GM18505 (cell line): ENCODE measurements at regions not wholly inside any gene's neighbourhood (a gene's known extent, or its start where the extent isn't known, plus 50 kb on each side); places are given as distances from the start of the nearest gene placed in this dataset.
"Not testable (repeated sequence)": the region's sequence is repeated elsewhere in the genome, so short reads cannot be mapped to it uniquely, and the experiment has no call there.

Experiments
- ATAC-seq: cut with Tn5 transposase; IDR thresholded peaks from one replicate; pipeline ENCODE4 v1.9.1; 2021; ENCODE audit not compliant: unreplicated experiment
- POLR2A ChIP-seq: IDR thresholded peaks from 4 replicates; pipeline ENCODE4 v1.6.1; 2011; ENCODE audit warnings: borderline replicate concordance; ENCODE audit not compliant: insufficient read depth, insufficient read length; ENCODE audit errors: extremely low read depth

GRCh38 chr1:219560856-219561255 is 52.0 kb downstream of the ZC3H11B start:
- no peak for ATAC-seq
- no peak for TF ChIP-seq POLR2A

GRCh38 chr1:219559899-219560298 is 53.0 kb downstream of the ZC3H11B start:
- no peak for ATAC-seq
- TF ChIP-seq POLR2A, result no peak

- TF ChIP-seq POLR2A, result no peak
- no peak for ATAC-seq
These were observed 57.1 kb downstream of the ZC3H11B start for GRCh38 chr1:219555806-219556205.

GRCh38 chr1:219555031-219555692 is 57.7 kb downstream of the ZC3H11B start:
- no peak for ATAC-seq
- TF ChIP-seq POLR2A, result no peak

- no peak for ATAC-seq
- no peak for TF ChIP-seq POLR2A
These were observed 58.9 kb downstream of the ZC3H11B start for GRCh38 chr1:219553934-219554502.

GRCh38 chr1:219550201-219550600 is 62.7 kb downstream of the ZC3H11B start:
- no peak for ATAC-seq
- no peak for TF ChIP-seq POLR2A

- no peak for TF ChIP-seq POLR2A
- no peak for ATAC-seq
These were observed 63.7 kb downstream of the ZC3H11B start for GRCh38 chr1:219549215-219549614.

GRCh38 chr1:219548386-219548785 is 64.5 kb downstream of the ZC3H11B start:
- TF ChIP-seq POLR2A, result no peak
- ATAC-seq, result no peak

- not testable (repeated sequence) for ATAC-seq
These were observed 67.1 kb downstream of the ZC3H11B start for GRCh38 chr1:219545756-219546155.

GRCh38 chr1:219544163-219544846 is 68.6 kb downstream of the ZC3H11B start:
- no peak for TF ChIP-seq POLR2A
- ATAC-seq, result no peak

- TF ChIP-seq POLR2A, result no peak
- ATAC-seq, result no peak
These were observed 69.9 kb downstream of the ZC3H11B start for GRCh38 chr1:219542828-219543518.

GRCh38 chr1:219541946-219542345 is 71.0 kb downstream of the ZC3H11B start:
- no peak for ATAC-seq
- no peak for TF ChIP-seq POLR2A

- ATAC-seq, result no peak
- TF ChIP-seq POLR2A, result no peak
These were observed 73.2 kb downstream of the ZC3H11B start for GRCh38 chr1:219539645-219540254.
